GM23338 (cell line): ENCODE measurements at regions not wholly inside any gene's neighbourhood (a gene's known extent, or its start where the extent isn't known, plus 50 kb on each side); places are given as distances from the start of the nearest gene placed in this dataset.

Source experiments
- ATAC-seq: fragments of 200-7000 bp; cut with Tn5 transposase; 3 replicates; pipeline ENCODE4 v1.9.1; 2020
- DNase-seq: peaks from one replicate; pipeline ENCODE4 v3.0.0-alpha.2; 2015; ENCODE audit warnings: low spot score
- H2AFZ ChIP-seq: fragments of 200-600 bp; sonication (generic); 2 replicates; pipeline ENCODE4 v1.8.0; 2016; ENCODE audit warnings: antibody characterized with exemption, mild to moderate bottlenecking, moderate library complexity
- H3F3A ChIP-seq: fragments of 200-600 bp; sonication (generic); replicated peaks from 2 replicates; pipeline ENCODE4 v1.8.0; 2017; ENCODE audit warnings: antibody characterized with exemption, mixed run types, low read depth
- H3K27ac ChIP-seq: fragments of 200-600 bp; sonication (generic); 2 replicates; pipeline ENCODE4 v1.6.1; 2016; ENCODE audit warnings: low read depth
- H3K27me3 ChIP-seq: fragments of 200-600 bp; sonication (generic); 2 replicates; pipeline ENCODE4 v1.8.0; 2016; ENCODE audit warnings: mild to moderate bottlenecking, mixed run types, moderate library complexity; ENCODE audit not compliant: insufficient read depth
- H3K36me3 ChIP-seq: fragments of 200-600 bp; sonication (generic); 2 replicates; pipeline ENCODE4 v1.8.0; 2016; ENCODE audit warnings: mild to moderate bottlenecking; ENCODE audit not compliant: insufficient read depth
- H3K4me1 ChIP-seq: fragments of 200-600 bp; sonication (generic); 2 replicates; pipeline ENCODE4 v1.8.0; 2016; ENCODE audit warnings: mild to moderate bottlenecking, moderate library complexity; ENCODE audit not compliant: insufficient read depth
- H3K4me2 ChIP-seq: fragments of 200-600 bp; sonication (generic); 2 replicates; pipeline ENCODE4 v1.7.1; 2017; ENCODE audit warnings: mixed run types
- H3K4me3 ChIP-seq: fragments of 200-600 bp; sonication (generic); 2 replicates; pipeline ENCODE4 v1.6.1; 2016; ENCODE audit warnings: mixed run types
- H3K79me2 ChIP-seq: fragments of 200-600 bp; sonication (generic); replicated peaks from 2 replicates; pipeline ENCODE4 v1.8.0; 2017; ENCODE audit warnings: mild to moderate bottlenecking; ENCODE audit not compliant: insufficient read depth
- H3K9me2 ChIP-seq: fragments of 200-600 bp; sonication (generic); 2 replicates; pipeline ENCODE4 v1.8.0; 2017; ENCODE audit not compliant: insufficient read depth
- H4K20me1 ChIP-seq: fragments of 200-600 bp; sonication (generic); replicated peaks from 2 replicates; pipeline ENCODE4 v1.8.0; 2017; ENCODE audit warnings: mild to moderate bottlenecking; ENCODE audit not compliant: insufficient read depth
- H3K27ac Mint-ChIP-seq: 2 replicates; pipeline ENCODE4 v1.8.0; 2020; ENCODE audit warnings: inconsistent platforms, mild to moderate bottlenecking, moderate library complexity, mixed read lengths
- H3K27me3 Mint-ChIP-seq: 3 replicates; pipeline ENCODE4 v1.8.0; 2022; ENCODE audit warnings: low read depth, mild to moderate bottlenecking, moderate library complexity, mixed read lengths, inconsistent platforms; ENCODE audit not compliant: insufficient read depth, poor library complexity
- H3K36me3 Mint-ChIP-seq: 3 replicates; pipeline ENCODE4 v1.8.0; 2021; ENCODE audit warnings: low read depth, mild to moderate bottlenecking, inconsistent platforms, moderate library complexity, mixed read lengths
- H3K4me1 Mint-ChIP-seq: 3 replicates; pipeline ENCODE4 v1.8.0; 2020; ENCODE audit warnings: mild to moderate bottlenecking, inconsistent platforms, mixed read lengths
- H3K4me3 Mint-ChIP-seq: 3 replicates; pipeline ENCODE4 v1.8.0; 2021; ENCODE audit warnings: moderate library complexity, mild to moderate bottlenecking, inconsistent platforms, mixed read lengths
- H3K9me3 Mint-ChIP-seq: 3 replicates; pipeline ENCODE4 v1.8.0; 2020; ENCODE audit warnings: moderate library complexity, mild to moderate bottlenecking, inconsistent platforms, mixed read lengths
- CREB1 ChIP-seq: fragments of 250-450 bp; sonication (Bioruptor Pico); IDR thresholded peaks from 2 replicates; pipeline ENCODE4 v1.5.0; 2020; ENCODE audit warnings: low read depth, mild to moderate bottlenecking, moderate library complexity
- CTCF ChIP-seq, 2 experiments: fragments of 200-600 bp in 1 of 2; sonication (generic) in 1 of 2; conservative IDR thresholded peaks; 2 replicates each; pipeline versions ENCODE4 v1.5.1 to v1.6.1; 2016 to 2017; ENCODE audit warnings: antibody characterized with exemption in 2 of 2, low read depth in 2 of 2, mild to moderate bottlenecking in 2 of 2, moderate library complexity in 1 of 2
- ETS1 ChIP-seq: IDR thresholded peaks from 2 replicates; pipeline ENCODE4 v1.6.1; 2016; ENCODE audit warnings: antibody characterized with exemption
- EZH2 ChIP-seq: fragments of 200-600 bp; sonication (generic); IDR thresholded peaks from one replicate; pipeline ENCODE4 v1.8.0; 2017; ENCODE audit warnings: antibody characterized with exemption, mild to moderate bottlenecking, low read depth; ENCODE audit not compliant: unreplicated experiment
- EZH2phosphoT487 ChIP-seq: fragments of 200-600 bp; sonication (generic); IDR thresholded peaks from one replicate; pipeline ENCODE4 v1.8.1; 2018; ENCODE audit warnings: antibody characterized with exemption; ENCODE audit not compliant: unreplicated experiment
- JUNB ChIP-seq: IDR thresholded peaks from one replicate; pipeline ENCODE4 v1.6.1; 2016; ENCODE audit warnings: antibody characterized with exemption; ENCODE audit not compliant: unreplicated experiment
- NANOG ChIP-seq: IDR thresholded peaks from 2 replicates; pipeline ENCODE4 v1.6.1; 2016; ENCODE audit warnings: antibody characterized with exemption, borderline replicate concordance
- REST ChIP-seq: IDR thresholded peaks from one replicate; pipeline ENCODE4 v1.6.1; 2018; ENCODE audit warnings: antibody characterized with exemption; ENCODE audit not compliant: unreplicated experiment
- STAT1 ChIP-seq: IDR thresholded peaks from one replicate; pipeline ENCODE4 v1.6.1; 2016; ENCODE audit warnings: antibody characterized with exemption; ENCODE audit not compliant: unreplicated experiment
- ZNF114 ChIP-seq: fragments of 250-450 bp; sonication (Bioruptor Pico); IDR thresholded peaks from 2 replicates; pipeline ENCODE4 v1.5.0; 2020; ENCODE audit warnings: mild to moderate bottlenecking, moderate library complexity
- ZNF331 ChIP-seq: fragments of 250-450 bp; sonication (Bioruptor Pico); IDR thresholded peaks from 2 replicates; pipeline ENCODE4 v1.5.0; 2020; ENCODE audit warnings: low read depth, mild to moderate bottlenecking, moderate library complexity

GRCh38 chr5:104739503-104739902 is 1176.9 kb upstream of the NUDT12 start:
- Histone ChIP-seq H3K4me2 (no peak overlapping the region), H3K4me3 (no peak overlapping the region), H4K20me1 (no peaks in the 10 kb centered on the region), H3K79me2 (no peaks in the 10 kb centered on the region), H3F3A (no peaks in the 10 kb centered on the region), H3K27ac (no peak overlapping the region), H2AFZ (no peak overlapping the region; the same call in 1 of the 2 replicates), H3K4me1 (no peaks in the 10 kb centered on the region), H3K27me3 (no peaks in the 10 kb centered on the region), H3K36me3 (no peaks in the 10 kb centered on the region), H3K9me2 (peaks cover 7% of the 10 kb centered on the region; the same call in 1 of the 2 replicates)
- no peak overlapping the region for H3K27ac Mint-ChIP-seq
- TF ChIP-seq REST (no peak), EZH2 (no peak)
- H3K4me3 Mint-ChIP-seq = no peak overlapping the region
- DNase-seq (no peak), ATAC-seq (no peak)
- peaks cover 6% of the 10 kb centered on the region; the same call in 1 of the 3 replicates for H3K9me3 Mint-ChIP-seq
- no peaks in the 10 kb centered on the region for H3K4me1 Mint-ChIP-seq
- H3K27me3 Mint-ChIP-seq = no peaks in the 10 kb centered on the region
- H3K36me3 Mint-ChIP-seq = peaks cover 2% of the 10 kb centered on the region; the same call in 1 of the 3 replicates

- no peak for ATAC-seq
- H2AFZ ChIP-seq = no peak overlapping the region
- H3F3A ChIP-seq = no peaks in the 10 kb centered on the region
- H4K20me1 ChIP-seq = no peaks in the 10 kb centered on the region
- H3K36me3 Mint-ChIP-seq = no peaks in the 10 kb centered on the region
- H3K27me3 ChIP-seq = no peaks in the 10 kb centered on the region
- H3K4me3 Mint-ChIP-seq = no peak overlapping the region
- H3K79me2 ChIP-seq = no peaks in the 10 kb centered on the region
- no peak for DNase-seq
- H3K4me2 ChIP-seq = no peak overlapping the region
- H3K4me3 ChIP-seq = no peak overlapping the region
- H3K4me1 ChIP-seq = no peaks in the 10 kb centered on the region
- H3K4me1 Mint-ChIP-seq = no peaks in the 10 kb centered on the region
- H3K9me2 ChIP-seq = no peaks in the 10 kb centered on the region
- no peak overlapping the region for H3K27ac Mint-ChIP-seq
- no peaks in the 10 kb centered on the region for H3K27me3 Mint-ChIP-seq
- H3K9me3 Mint-ChIP-seq = no peaks in the 10 kb centered on the region
- no peak overlapping the region for H3K27ac ChIP-seq
- H3K36me3 ChIP-seq = no peaks in the 10 kb centered on the region
- TF ChIP-seq REST = no peak
- TF ChIP-seq ETS1 = no peak
- no peak for TF ChIP-seq EZH2phosphoT487
- no peak for TF ChIP-seq JUNB
- no peak for TF ChIP-seq CREB1 (CRISPR knock-in tag)
- no peak for TF ChIP-seq CTCF (conservative IDR thresholded peaks at IDR 0.05; ENCODE audit: low read depth in 2 of 2)
- TF ChIP-seq ZNF331 (CRISPR knock-in tag) = no peak
- TF ChIP-seq NANOG = no peak
- no peak for TF ChIP-seq STAT1
- TF ChIP-seq EZH2 = no peak
- TF ChIP-seq ZNF114 (CRISPR knock-in tag) = no peak
Measured at GRCh38 chr5:104736073-104736472, 1173.5 kb upstream of the NUDT12 start.
